ENCODE measurements at regions not wholly inside any gene's neighbourhood (a gene's known extent, or its start where the extent isn't known, plus 50 kb on each side); places are given as distances from the start of the nearest gene placed in this dataset.

DNA sequence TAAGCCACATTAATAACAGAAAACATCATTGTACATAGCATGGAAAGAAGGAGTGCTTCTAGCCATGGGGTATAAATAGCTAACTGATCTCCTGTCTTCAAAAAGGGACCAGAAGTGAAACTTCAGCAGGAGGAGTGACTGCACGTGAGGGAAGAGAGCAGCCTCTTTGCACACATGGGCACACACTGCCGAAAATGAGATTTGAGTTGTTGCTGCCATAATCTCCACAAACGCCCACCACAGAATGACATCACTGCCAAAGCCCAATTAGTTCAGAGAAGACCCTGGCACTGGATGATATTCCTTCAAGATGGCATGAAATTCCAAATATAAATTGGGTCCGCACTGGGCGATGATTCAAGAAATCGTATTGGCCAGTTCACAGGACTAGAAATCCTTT is 238.9 kb upstream of the NR4A3 start:
- TF ChIP-seq, protein P1, sequence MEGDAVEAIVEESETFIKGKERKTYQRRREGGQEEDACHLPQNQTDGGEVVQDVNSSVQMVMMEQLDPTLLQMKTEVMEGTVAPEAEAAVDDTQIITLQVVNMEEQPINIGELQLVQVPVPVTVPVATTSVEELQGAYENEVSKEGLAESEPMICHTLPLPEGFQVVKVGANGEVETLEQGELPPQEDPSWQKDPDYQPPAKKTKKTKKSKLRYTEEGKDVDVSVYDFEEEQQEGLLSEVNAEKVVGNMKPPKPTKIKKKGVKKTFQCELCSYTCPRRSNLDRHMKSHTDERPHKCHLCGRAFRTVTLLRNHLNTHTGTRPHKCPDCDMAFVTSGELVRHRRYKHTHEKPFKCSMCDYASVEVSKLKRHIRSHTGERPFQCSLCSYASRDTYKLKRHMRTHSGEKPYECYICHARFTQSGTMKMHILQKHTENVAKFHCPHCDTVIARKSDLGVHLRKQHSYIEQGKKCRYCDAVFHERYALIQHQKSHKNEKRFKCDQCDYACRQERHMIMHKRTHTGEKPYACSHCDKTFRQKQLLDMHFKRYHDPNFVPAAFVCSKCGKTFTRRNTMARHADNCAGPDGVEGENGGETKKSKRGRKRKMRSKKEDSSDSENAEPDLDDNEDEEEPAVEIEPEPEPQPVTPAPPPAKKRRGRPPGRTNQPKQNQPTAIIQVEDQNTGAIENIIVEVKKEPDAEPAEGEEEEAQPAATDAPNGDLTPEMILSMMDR (IDR thresholded peaks at IDR 0.05) = no peak
- no peak for TF ChIP-seq POLR2A (IDR thresholded peaks at IDR 0.05)

Data from uterus (tissue), 2 donors.